ENCODE measurements at regions not wholly inside any gene's neighbourhood (a gene's known extent, or its start where the extent isn't known, plus 50 kb on each side); places are given as distances from the start of the nearest gene placed in this dataset.

- TF ChIP-seq POLR2A (IDR thresholded peaks at IDR 0.05; ENCODE audit: low read depth, low read length) = no peak
- no peak for TF ChIP-seq TAF1 (IDR thresholded peaks at IDR 0.05; ENCODE audit: borderline replicate concordance, low read depth, low read length)
- no peak for TF ChIP-seq POLR2AphosphoS5 (IDR thresholded peaks at IDR 0.05; ENCODE audit: low read depth, low read length)
Measured at GRCh38 chr3:107307205-107307604, 70.0 kb upstream of the CCDC54 start.

Measured in GM12892 (cell line).